ENCODE measurements at regions not wholly inside any gene's neighbourhood (a gene's known extent, or its start where the extent isn't known, plus 50 kb on each side); places are given as distances from the start of the nearest gene placed in this dataset.

- H3K9ac ChIP-seq (ENCODE audit: low read length): no peak overlapping the region
- H3K36me3 ChIP-seq (ENCODE audit: insufficient read depth, low read length): no peaks in the 10 kb centered on the region
- no peaks in the 10 kb centered on the region for H4K20me1 ChIP-seq (ENCODE audit: insufficient read depth, low read length)
- H3K4me3 ChIP-seq (ENCODE audit: low read depth, low read length, poor library complexity, severe bottlenecking): no peak overlapping the region
- H3K9me3 ChIP-seq (ENCODE audit: low read length): no peaks in the 10 kb centered on the region
- no peaks in the 10 kb centered on the region for H3K9me2 ChIP-seq (ENCODE audit: low read depth, low read length)
- no peak overlapping the region for H3K4me2 ChIP-seq (ENCODE audit: low read length)
- no peak overlapping the region for H3K27ac ChIP-seq (ENCODE audit: low read depth, low read length, poor library complexity, severe bottlenecking)
- no peaks in the 10 kb centered on the region for H3K27me3 ChIP-seq (ENCODE audit: insufficient read depth, low read length)
- TF ChIP-seq, protein P1, sequence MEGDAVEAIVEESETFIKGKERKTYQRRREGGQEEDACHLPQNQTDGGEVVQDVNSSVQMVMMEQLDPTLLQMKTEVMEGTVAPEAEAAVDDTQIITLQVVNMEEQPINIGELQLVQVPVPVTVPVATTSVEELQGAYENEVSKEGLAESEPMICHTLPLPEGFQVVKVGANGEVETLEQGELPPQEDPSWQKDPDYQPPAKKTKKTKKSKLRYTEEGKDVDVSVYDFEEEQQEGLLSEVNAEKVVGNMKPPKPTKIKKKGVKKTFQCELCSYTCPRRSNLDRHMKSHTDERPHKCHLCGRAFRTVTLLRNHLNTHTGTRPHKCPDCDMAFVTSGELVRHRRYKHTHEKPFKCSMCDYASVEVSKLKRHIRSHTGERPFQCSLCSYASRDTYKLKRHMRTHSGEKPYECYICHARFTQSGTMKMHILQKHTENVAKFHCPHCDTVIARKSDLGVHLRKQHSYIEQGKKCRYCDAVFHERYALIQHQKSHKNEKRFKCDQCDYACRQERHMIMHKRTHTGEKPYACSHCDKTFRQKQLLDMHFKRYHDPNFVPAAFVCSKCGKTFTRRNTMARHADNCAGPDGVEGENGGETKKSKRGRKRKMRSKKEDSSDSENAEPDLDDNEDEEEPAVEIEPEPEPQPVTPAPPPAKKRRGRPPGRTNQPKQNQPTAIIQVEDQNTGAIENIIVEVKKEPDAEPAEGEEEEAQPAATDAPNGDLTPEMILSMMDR (IDR thresholded peaks at IDR 0.05; ENCODE audit: low read length): no peak
- no peak for TF ChIP-seq EZH2 (IDR thresholded peaks at IDR 0.05; ENCODE audit: borderline replicate concordance, low read length)
- H3F3A ChIP-seq (ENCODE audit: insufficient read depth, low read length): no peaks in the 10 kb centered on the region
- H3K4me1 ChIP-seq (ENCODE audit: insufficient read depth, low read length, severe bottlenecking): no peaks in the 10 kb centered on the region
- H2AFZ ChIP-seq (ENCODE audit: low read length): no peak overlapping the region
- no peaks in the 10 kb centered on the region for H3K79me2 ChIP-seq (ENCODE audit: insufficient read depth, low read length)
Measured at GRCh38 chr10:10923029-10923651, 94.5 kb upstream of the CELF2 start.

- Histone ChIP-seq H3K4me3 (ENCODE audit: low read depth, low read length, poor library complexity, severe bottlenecking) (no peak overlapping the region), H3K27me3 (ENCODE audit: insufficient read depth, low read length) (no peaks in the 10 kb centered on the region), H2AFZ (ENCODE audit: low read length) (no peak overlapping the region), H3K9me3 (ENCODE audit: low read length) (no peaks in the 10 kb centered on the region), H3K79me2 (ENCODE audit: insufficient read depth, low read length) (no peaks in the 10 kb centered on the region), H3K9me2 (ENCODE audit: low read depth, low read length) (no peaks in the 10 kb centered on the region), H3K27ac (ENCODE audit: low read depth, low read length, poor library complexity, severe bottlenecking) (no peak overlapping the region), H4K20me1 (ENCODE audit: insufficient read depth, low read length) (no peaks in the 10 kb centered on the region), H3K4me2 (ENCODE audit: low read length) (no peak overlapping the region), H3K9ac (ENCODE audit: low read length) (no peak overlapping the region), H3F3A (ENCODE audit: insufficient read depth, low read length) (no peaks in the 10 kb centered on the region), H3K4me1 (ENCODE audit: insufficient read depth, low read length, severe bottlenecking) (no peaks in the 10 kb centered on the region), H3K36me3 (ENCODE audit: insufficient read depth, low read length) (no peaks in the 10 kb centered on the region)
- TF ChIP-seq EZH2 (IDR thresholded peaks at IDR 0.05; ENCODE audit: borderline replicate concordance, low read length): no peak
- TF ChIP-seq, protein P1 (IDR thresholded peaks at IDR 0.05; ENCODE audit: low read length): no peak
Measured at GRCh38 chr10:10925667-10926066, 92.0 kb upstream of the CELF2 start.

DNA sequence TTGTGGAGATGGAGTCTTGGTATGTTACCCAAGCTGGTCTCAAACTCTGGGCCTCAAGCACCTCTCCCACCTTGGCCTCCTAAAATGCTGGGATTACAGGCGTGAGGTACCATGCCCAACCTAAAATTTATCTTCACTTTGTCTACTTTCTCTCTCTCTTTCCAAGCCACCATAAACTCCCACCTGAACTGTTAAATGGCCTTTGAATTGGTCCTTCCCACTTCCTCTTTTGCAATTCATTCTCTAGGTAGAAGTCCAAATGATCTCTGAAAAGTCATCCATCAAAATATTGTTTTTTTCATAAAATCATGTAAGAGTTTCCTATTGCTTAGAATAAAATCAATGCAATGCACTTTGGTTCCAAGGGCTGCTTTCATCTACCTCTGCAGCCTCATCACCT lies 90.1 kb upstream of the CELF2 start:
- Histone ChIP-seq H3K4me3 (ENCODE audit: low read depth, low read length, poor library complexity, severe bottlenecking) (no peak overlapping the region), H3K27me3 (ENCODE audit: insufficient read depth, low read length) (no peaks in the 10 kb centered on the region), H2AFZ (ENCODE audit: low read length) (no peak overlapping the region), H4K20me1 (ENCODE audit: insufficient read depth, low read length) (no peaks in the 10 kb centered on the region), H3K4me1 (ENCODE audit: insufficient read depth, low read length, severe bottlenecking) (no peaks in the 10 kb centered on the region), H3K9me2 (ENCODE audit: low read depth, low read length) (no peaks in the 10 kb centered on the region), H3K79me2 (ENCODE audit: insufficient read depth, low read length) (no peaks in the 10 kb centered on the region), H3F3A (ENCODE audit: insufficient read depth, low read length) (no peaks in the 10 kb centered on the region), H3K27ac (ENCODE audit: low read depth, low read length, poor library complexity, severe bottlenecking) (no peak overlapping the region), H3K9ac (ENCODE audit: low read length) (no peak overlapping the region), H3K9me3 (ENCODE audit: low read length) (no peaks in the 10 kb centered on the region), H3K36me3 (ENCODE audit: insufficient read depth, low read length) (no peaks in the 10 kb centered on the region), H3K4me2 (ENCODE audit: low read length) (no peak overlapping the region)
- no peak for TF ChIP-seq EZH2 (IDR thresholded peaks at IDR 0.05; ENCODE audit: borderline replicate concordance, low read length)
- TF ChIP-seq, protein P1 (IDR thresholded peaks at IDR 0.05; ENCODE audit: low read length): no peak
